ENCODE measurements at regions not wholly inside any gene's neighbourhood (a gene's known extent, or its start where the extent isn't known, plus 50 kb on each side); places are given as distances from the start of the nearest gene placed in this dataset.

DNA sequence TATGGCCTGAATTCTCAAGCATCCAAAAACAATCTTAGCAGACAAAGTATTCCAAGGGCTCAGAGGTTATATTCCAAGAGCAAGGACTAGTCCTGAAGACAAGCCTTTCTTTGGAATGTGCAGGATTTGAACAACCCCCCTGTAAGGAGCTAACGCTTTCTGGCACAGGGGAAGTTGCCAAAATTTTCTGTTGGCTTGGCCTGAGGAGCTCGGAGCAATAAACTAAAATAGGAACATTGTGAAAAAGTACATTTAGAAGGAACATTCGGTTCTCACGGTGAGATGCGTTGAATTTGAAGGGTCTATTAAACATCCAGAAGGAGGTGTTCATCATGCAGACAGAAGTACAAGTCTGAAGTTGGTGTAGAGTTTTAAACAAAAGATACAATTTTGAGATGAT is 1030.5 kb upstream of the CELF2 start:
- no peak overlapping the region for H3K27ac ChIP-seq (ENCODE audit: low read depth, low read length)
- DNase-seq (ENCODE audit: low read depth, low spot score): no peak
- no peaks in the 10 kb centered on the region for H3K27me3 ChIP-seq (ENCODE audit: control insufficient read depth, insufficient read depth, low read length)
- CTCF ChIA-PET: interaction anchor here (0.6 kb wide), 1 partner anchor 59 kb away, joined by 3 read pairs; no protein-coding TSS in a partner anchor
- POLR2A ChIA-PET: no interaction called here
- no peak overlapping the region for H3K4me3 ChIP-seq (ENCODE audit: low read depth, low read length)
- H3K9me3 ChIP-seq (ENCODE audit: control insufficient read depth, insufficient read depth, low read length): no peaks in the 10 kb centered on the region; the same call in 1 of the 2 replicates
- TF ChIP-seq, protein P1, sequence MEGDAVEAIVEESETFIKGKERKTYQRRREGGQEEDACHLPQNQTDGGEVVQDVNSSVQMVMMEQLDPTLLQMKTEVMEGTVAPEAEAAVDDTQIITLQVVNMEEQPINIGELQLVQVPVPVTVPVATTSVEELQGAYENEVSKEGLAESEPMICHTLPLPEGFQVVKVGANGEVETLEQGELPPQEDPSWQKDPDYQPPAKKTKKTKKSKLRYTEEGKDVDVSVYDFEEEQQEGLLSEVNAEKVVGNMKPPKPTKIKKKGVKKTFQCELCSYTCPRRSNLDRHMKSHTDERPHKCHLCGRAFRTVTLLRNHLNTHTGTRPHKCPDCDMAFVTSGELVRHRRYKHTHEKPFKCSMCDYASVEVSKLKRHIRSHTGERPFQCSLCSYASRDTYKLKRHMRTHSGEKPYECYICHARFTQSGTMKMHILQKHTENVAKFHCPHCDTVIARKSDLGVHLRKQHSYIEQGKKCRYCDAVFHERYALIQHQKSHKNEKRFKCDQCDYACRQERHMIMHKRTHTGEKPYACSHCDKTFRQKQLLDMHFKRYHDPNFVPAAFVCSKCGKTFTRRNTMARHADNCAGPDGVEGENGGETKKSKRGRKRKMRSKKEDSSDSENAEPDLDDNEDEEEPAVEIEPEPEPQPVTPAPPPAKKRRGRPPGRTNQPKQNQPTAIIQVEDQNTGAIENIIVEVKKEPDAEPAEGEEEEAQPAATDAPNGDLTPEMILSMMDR (IDR thresholded peaks at IDR 0.05; ENCODE audit: low read depth, low read length): no peak

DNA sequence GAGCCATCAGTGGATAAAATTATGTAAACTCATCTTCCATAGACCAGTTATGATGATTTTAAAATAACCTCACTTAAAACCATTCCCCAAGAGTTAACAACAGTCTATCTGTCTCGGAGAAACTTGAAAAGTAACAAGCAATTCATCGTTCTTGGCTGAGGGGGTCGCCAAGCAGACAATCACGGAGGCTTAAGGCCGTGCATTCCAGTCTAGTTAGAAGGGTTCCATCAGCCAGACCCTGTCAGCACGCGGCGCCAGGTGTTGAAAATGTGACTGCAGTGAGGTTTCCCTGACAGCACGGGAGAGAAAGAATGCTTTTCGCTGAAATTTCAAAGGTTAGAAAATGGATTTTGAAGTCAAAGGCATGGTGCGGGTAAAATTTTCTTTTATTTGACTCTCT is 1025.0 kb upstream of the CELF2 start:
- Histone ChIP-seq H3K27ac (ENCODE audit: low read depth, low read length) (no peak overlapping the region), H3K9me3 (ENCODE audit: control insufficient read depth, insufficient read depth, low read length) (no peaks in the 10 kb centered on the region; the same call in 1 of the 2 replicates), H3K4me3 (ENCODE audit: low read depth, low read length) (no peak overlapping the region), H3K27me3 (ENCODE audit: control insufficient read depth, insufficient read depth, low read length) (no peaks in the 10 kb centered on the region)
- no peak for DNase-seq (ENCODE audit: low read depth, low spot score)
- TF ChIP-seq, protein P1 (IDR thresholded peaks at IDR 0.05; ENCODE audit: low read depth, low read length): no peak
- ChIA-PET POLR2A (no interaction called here), CTCF (interaction anchor here (0.7 kb wide), 1 partner anchor 149 kb away, joined by 3 read pairs; no protein-coding TSS in a partner anchor)

DNA sequence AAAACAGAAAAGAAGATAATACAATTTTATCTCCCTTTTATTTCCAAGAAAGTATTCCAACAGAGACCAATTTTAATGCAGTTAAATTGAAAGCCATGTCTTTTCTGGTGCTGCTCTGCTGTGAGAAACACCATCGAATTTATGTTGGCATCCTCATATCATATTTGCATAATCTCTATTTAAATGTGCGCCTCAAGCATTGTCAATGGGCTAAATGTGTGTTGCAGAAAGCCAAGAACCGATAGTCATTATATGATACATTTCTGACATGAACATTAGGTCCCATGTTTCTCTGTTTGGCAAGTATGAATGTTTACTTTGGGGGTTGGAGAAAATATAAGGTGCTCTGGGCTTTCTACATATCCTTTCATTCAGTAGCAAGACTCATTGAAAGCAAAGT is 1023.5 kb upstream of the CELF2 start:
- Histone ChIP-seq H3K9me3 (ENCODE audit: control insufficient read depth, insufficient read depth, low read length) (no peaks in the 10 kb centered on the region; the same call in none of the 2 replicates), H3K27ac (ENCODE audit: low read depth, low read length) (no peak overlapping the region), H3K27me3 (ENCODE audit: control insufficient read depth, insufficient read depth, low read length) (no peaks in the 10 kb centered on the region), H3K4me3 (ENCODE audit: low read depth, low read length) (no peak overlapping the region)
- ChIA-PET POLR2A (no interaction called here), CTCF (no interaction called here)
- TF ChIP-seq, protein P1 (IDR thresholded peaks at IDR 0.05; ENCODE audit: low read depth, low read length): no peak
- DNase-seq (ENCODE audit: low read depth, low spot score): no peak

DNA sequence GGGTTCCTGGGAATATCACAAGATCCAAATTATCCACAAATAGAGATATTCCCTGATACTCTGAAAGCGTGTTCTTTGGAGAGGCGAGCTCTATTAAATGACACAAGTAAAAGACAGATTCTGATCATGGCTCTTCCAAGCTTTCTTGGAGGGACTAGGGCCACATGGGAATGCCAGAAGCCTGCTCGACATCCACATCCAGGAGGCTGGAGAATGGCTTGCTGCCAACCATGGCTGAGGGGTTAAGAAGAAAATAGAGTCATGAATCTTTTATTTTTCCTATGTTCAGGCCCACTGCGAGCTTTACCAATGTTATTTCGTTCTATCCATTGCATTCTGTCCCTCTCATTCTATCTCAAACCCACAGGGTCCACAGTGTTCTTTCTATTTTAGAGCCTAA is 1018.0 kb upstream of the CELF2 start:
- DNase-seq (ENCODE audit: low read depth, low spot score): no peak
- ChIA-PET CTCF (no interaction called here), POLR2A (no interaction called here)
- H3K4me3 ChIP-seq (ENCODE audit: low read depth, low read length): no peak overlapping the region
- no peaks in the 10 kb centered on the region for H3K27me3 ChIP-seq (ENCODE audit: control insufficient read depth, insufficient read depth, low read length)
- TF ChIP-seq, protein P1 (IDR thresholded peaks at IDR 0.05; ENCODE audit: low read depth, low read length): no peak
- H3K9me3 ChIP-seq (ENCODE audit: control insufficient read depth, insufficient read depth, low read length): no peaks in the 10 kb centered on the region; the same call in none of the 2 replicates
- H3K27ac ChIP-seq (ENCODE audit: low read depth, low read length): no peak overlapping the region

DNA sequence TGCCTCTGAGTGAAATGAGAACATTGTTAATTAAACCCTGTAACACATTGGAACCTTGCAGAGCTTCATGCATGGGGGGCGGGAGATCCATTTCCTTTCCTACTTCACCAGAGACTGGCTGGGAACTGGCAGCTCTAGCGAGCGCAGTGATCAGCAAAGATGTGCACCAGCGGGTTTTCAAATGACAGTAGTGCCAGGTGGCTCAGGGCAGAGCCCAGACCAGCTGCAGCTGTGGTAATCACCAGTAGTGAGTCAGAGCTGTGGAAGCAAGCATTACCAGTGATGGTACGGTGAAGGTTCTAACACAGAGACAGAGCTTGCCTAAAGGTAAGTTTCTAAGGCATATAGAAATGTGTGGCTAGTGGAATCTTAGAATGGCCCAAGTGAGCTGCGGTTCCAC is 1009.7 kb upstream of the CELF2 start:
- ChIA-PET POLR2A (no interaction called here), CTCF (no interaction called here)
- TF ChIP-seq, protein P1 (IDR thresholded peaks at IDR 0.05; ENCODE audit: low read depth, low read length): no peak

More for the DNA sequence above, 1009.7 kb upstream of the CELF2 start:
- Histone ChIP-seq H3K4me3 (ENCODE audit: low read depth, low read length) (no peak overlapping the region), H3K27me3 (ENCODE audit: control insufficient read depth, insufficient read depth, low read length) (no peaks in the 10 kb centered on the region), H3K27ac (ENCODE audit: low read depth, low read length) (no peak overlapping the region), H3K9me3 (ENCODE audit: control insufficient read depth, insufficient read depth, low read length) (no peaks in the 10 kb centered on the region)
- no peak for DNase-seq (ENCODE audit: low read depth, low spot score)

Data from AG04450 (cell line).